Type B pancreatic cell (in vitro differentiated cells): ENCODE measurements at regions not wholly inside any gene's neighbourhood (a gene's known extent, or its start where the extent isn't known, plus 50 kb on each side); places are given as distances from the start of the nearest gene placed in this dataset.

Experiments used
- DNase-seq: peaks from one replicate; pipeline ENCODE4 v3.0.0; 2021; ENCODE audit warnings: mixed read lengths; ENCODE audit not compliant: unreplicated experiment; ENCODE audit errors: extremely low spot score
- H3K27ac Mint-ChIP-seq: 2 replicates; pipeline ENCODE4 v1.8.0; 2021; ENCODE audit warnings: mild to moderate bottlenecking, mixed read lengths
- H3K27me3 Mint-ChIP-seq: 2 replicates; pipeline ENCODE4 v1.8.0; 2021; ENCODE audit warnings: mixed read lengths
- H3K36me3 Mint-ChIP-seq: 2 replicates; pipeline ENCODE4 v1.8.0; 2021; ENCODE audit warnings: mixed read lengths
- H3K4me1 Mint-ChIP-seq: one replicate; pipeline ENCODE4 v1.8.0; 2021; ENCODE audit warnings: mixed read lengths; ENCODE audit not compliant: unreplicated experiment
- H3K4me3 Mint-ChIP-seq: 2 replicates; pipeline ENCODE4 v1.8.0; 2021; ENCODE audit warnings: mild to moderate bottlenecking, mixed read lengths
- H3K9me3 Mint-ChIP-seq: 2 replicates; pipeline ENCODE4 v1.8.0; 2021; ENCODE audit warnings: mixed read lengths
- CTCF ChIP-seq: fragments of 200-600 bp; sonication (generic); conservative IDR thresholded peaks from 2 replicates; pipeline ENCODE4 v1.5.0; 2021; ENCODE audit warnings: antibody characterized with exemption, mild to moderate bottlenecking

DNA sequence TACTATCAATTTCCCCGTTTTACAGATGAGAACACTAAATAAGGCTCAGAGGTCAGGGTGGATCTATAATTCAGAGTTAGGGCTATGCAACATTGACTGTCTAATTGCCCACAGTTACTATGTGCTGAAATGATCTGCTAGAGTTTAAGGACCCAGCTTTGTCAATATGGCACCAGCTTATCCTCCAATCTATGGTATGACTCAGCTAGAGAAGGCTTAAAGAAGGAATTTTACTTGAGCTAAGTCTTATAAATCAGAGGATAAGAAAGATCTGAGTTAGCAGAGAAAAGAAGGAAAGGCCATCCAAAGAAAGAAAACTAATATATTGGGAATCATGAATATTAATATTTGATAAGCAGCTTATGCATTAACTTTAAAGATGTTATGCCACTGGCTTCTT is 78.1 kb downstream of the ASB9 start:
- H3K9me3 Mint-ChIP-seq = no peaks in the 10 kb centered on the region
- H3K4me1 Mint-ChIP-seq = no peaks in the 10 kb centered on the region
- DNase-seq = no peak
- no peaks in the 10 kb centered on the region for H3K27me3 Mint-ChIP-seq
- no peaks in the 10 kb centered on the region for H3K36me3 Mint-ChIP-seq
- no peak overlapping the region for H3K27ac Mint-ChIP-seq
- no peak for TF ChIP-seq CTCF
- no peak overlapping the region for H3K4me3 Mint-ChIP-seq

DNA sequence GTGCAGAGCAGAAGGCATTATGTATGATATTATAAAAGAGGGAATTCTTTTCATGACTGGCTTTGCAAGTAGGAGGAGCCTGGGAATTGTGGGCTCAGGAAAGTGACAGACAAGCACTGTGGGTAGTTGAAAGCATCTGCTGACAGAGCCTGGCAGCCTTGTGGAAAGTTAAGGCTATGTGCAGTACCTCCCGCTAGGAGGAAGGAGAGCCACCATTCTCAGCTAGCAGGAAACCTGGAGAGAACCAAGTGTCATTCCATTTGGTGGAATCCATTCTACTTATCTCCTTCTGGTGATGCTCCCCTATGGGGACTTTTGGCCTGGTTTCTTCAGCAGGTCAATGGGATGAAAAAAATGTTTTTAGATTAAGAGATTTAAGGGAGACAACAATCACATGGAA is 81.8 kb downstream of the ASB9 start:
- no peak for DNase-seq
- H3K4me3 Mint-ChIP-seq = no peak overlapping the region
- H3K4me1 Mint-ChIP-seq = no peaks in the 10 kb centered on the region
- H3K27me3 Mint-ChIP-seq = no peaks in the 10 kb centered on the region
- H3K36me3 Mint-ChIP-seq = no peaks in the 10 kb centered on the region
- H3K27ac Mint-ChIP-seq = no peak overlapping the region
- no peaks in the 10 kb centered on the region for H3K9me3 Mint-ChIP-seq
- no peak for TF ChIP-seq CTCF

GRCh38 chrX:15177316-15177715 is 92.6 kb downstream of the ASB9 start:
- H3K27ac Mint-ChIP-seq = no peak overlapping the region
- no peaks in the 10 kb centered on the region for H3K27me3 Mint-ChIP-seq
- no peaks in the 10 kb centered on the region for H3K9me3 Mint-ChIP-seq
- no peaks in the 10 kb centered on the region for H3K36me3 Mint-ChIP-seq
- TF ChIP-seq CTCF = no peak
- no peak overlapping the region for H3K4me3 Mint-ChIP-seq
- no peaks in the 10 kb centered on the region for H3K4me1 Mint-ChIP-seq
- DNase-seq = no peak

DNA sequence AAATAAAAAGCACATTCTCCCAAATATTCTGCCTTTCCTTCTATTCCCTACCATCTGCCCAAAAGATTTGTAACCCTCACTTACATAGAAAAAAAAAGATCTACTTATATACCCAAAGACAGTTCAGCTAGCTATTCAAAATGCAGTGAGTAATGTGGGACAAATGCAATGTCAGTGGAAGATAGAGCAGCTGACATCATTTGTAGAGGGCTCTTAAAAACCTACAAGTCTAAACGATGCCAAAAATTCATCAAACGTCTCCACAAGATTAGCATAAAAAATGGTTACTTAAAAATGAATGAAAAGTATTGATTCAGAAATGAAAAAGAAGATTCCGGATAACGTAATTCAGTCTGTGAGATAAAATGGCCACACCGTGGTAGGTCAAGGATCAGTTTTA is 96.5 kb downstream of the ASB9 start:
- H3K27me3 Mint-ChIP-seq = no peaks in the 10 kb centered on the region
- no peaks in the 10 kb centered on the region for H3K9me3 Mint-ChIP-seq
- TF ChIP-seq CTCF = no peak
- H3K36me3 Mint-ChIP-seq = no peaks in the 10 kb centered on the region
- DNase-seq = no peak
- no peaks in the 10 kb centered on the region for H3K4me1 Mint-ChIP-seq
- no peak overlapping the region for H3K27ac Mint-ChIP-seq
- H3K4me3 Mint-ChIP-seq = no peak overlapping the region

DNA sequence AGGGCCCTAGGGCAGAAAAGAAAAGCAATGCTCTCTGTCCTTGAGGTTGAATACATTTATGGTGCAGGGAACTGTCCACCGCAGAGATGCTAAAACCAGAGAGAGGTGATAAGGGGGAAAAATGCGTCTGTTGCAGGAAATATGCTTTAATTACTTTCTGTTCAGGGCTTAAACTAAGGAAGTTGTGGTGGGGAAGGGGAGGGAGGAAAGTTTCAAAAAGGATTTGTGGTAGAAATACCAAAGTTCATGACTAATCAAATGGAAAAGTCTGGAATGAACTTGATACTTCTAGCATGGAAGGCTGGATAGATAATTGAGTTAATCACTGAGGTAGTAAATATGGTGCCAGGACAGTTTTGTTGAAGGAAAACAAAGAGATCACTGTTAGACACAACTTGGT is 99.0 kb downstream of the ASB9 start:
- Mint-ChIP-seq H3K36me3 (no peaks in the 10 kb centered on the region), H3K9me3 (no peaks in the 10 kb centered on the region), H3K4me3 (no peak overlapping the region), H3K4me1 (no peaks in the 10 kb centered on the region), H3K27ac (no peak overlapping the region), H3K27me3 (no peaks in the 10 kb centered on the region)
- no peak for TF ChIP-seq CTCF
- DNase-seq = no peak

DNA sequence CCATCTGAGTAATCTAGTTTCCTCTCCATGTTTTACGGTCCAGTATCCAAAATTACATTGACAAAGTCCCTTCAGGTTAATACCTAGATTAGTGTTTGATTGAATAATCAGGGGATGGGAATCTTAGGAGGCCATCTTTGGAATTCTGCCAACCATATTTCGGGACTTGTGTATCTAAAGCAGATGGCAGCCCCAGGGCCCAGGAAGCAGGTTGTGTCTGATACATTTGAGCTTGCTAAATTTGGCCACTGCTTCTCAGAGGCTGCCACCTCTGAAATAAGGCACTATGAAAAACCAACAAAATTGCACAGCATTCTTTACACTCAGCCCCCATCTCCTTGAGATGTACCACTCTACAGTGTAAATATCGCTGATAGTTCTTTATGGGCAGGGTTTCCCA is 102.1 kb downstream of the ASB9 start:
- H3K36me3 Mint-ChIP-seq = no peaks in the 10 kb centered on the region
- no peak for DNase-seq
- no peak overlapping the region for H3K4me3 Mint-ChIP-seq
- H3K4me1 Mint-ChIP-seq = no peaks in the 10 kb centered on the region
- no peaks in the 10 kb centered on the region for H3K27me3 Mint-ChIP-seq
- no peaks in the 10 kb centered on the region for H3K9me3 Mint-ChIP-seq
- no peak for TF ChIP-seq CTCF
- H3K27ac Mint-ChIP-seq = no peak overlapping the region
